Tibial nerve (tissue), 4 donors: ENCODE measurements at regions not wholly inside any gene's neighbourhood (a gene's known extent, or its start where the extent isn't known, plus 50 kb on each side); places are given as distances from the start of the nearest gene placed in this dataset.

Experiments
- EP300 ChIP-seq, 2 donors: sonication (generic); formaldehyde crosslinking; IDR thresholded peaks; one replicate each; pipeline ENCODE4 v1.6.1; 2017; ENCODE audit warnings: antibody characterized with exemption in 2 of 2, mild to moderate bottlenecking in 1 of 2
- POLR2A ChIP-seq, 2 donors: fragments of 450-650 bp; IDR thresholded peaks; one replicate each; pipeline ENCODE4 v1.6.1; 2017; ENCODE audit warnings: antibody characterized with exemption in 2 of 2, mild to moderate bottlenecking in 2 of 2, moderate library complexity in 2 of 2
- TF ChIP-seq, protein P1 (sequence below), 5 experiments: fragments of 200-600 bp in 3 of 5; fragments of 450-650 bp in 2 of 5; sonication (generic) in 3 of 5; IDR thresholded peaks; one replicate each; pipeline ENCODE4 v1.5.1; 2016 to 2019; ENCODE audit warnings: antibody characterized with exemption in 5 of 5, mild to moderate bottlenecking in 3 of 5, moderate library complexity in 2 of 5

DNA sequence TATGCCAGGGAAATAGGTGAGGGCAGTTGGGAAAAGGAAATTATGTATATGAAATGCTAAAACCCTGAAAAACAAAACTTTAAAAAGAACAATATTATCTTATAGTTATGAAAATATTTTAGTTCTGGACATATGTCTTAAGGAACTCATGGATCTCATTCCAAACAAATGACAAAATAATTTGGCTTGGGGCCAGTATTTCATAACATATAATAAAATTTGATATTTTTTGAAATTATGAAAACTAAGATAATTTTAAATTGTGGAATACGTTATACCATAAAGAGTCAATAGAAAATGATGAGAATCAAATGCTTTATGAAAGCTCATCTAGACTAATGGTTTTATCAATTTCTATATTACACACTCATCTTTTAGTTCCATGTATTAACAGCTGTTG lies 173.8 kb upstream of the DCN start:
- TF ChIP-seq, protein P1, sequence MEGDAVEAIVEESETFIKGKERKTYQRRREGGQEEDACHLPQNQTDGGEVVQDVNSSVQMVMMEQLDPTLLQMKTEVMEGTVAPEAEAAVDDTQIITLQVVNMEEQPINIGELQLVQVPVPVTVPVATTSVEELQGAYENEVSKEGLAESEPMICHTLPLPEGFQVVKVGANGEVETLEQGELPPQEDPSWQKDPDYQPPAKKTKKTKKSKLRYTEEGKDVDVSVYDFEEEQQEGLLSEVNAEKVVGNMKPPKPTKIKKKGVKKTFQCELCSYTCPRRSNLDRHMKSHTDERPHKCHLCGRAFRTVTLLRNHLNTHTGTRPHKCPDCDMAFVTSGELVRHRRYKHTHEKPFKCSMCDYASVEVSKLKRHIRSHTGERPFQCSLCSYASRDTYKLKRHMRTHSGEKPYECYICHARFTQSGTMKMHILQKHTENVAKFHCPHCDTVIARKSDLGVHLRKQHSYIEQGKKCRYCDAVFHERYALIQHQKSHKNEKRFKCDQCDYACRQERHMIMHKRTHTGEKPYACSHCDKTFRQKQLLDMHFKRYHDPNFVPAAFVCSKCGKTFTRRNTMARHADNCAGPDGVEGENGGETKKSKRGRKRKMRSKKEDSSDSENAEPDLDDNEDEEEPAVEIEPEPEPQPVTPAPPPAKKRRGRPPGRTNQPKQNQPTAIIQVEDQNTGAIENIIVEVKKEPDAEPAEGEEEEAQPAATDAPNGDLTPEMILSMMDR (IDR thresholded peaks at IDR 0.05) = no peak
- TF ChIP-seq EP300 (IDR thresholded peaks at IDR 0.05) (no peak), POLR2A (IDR thresholded peaks at IDR 0.05) (no peak)
